Fibroblast of villous mesenchyme (primary cell): ENCODE measurements at regions not wholly inside any gene's neighbourhood (a gene's known extent, or its start where the extent isn't known, plus 50 kb on each side); places are given as distances from the start of the nearest gene placed in this dataset.

ENCODE experiments used
- DNase-seq: peaks from one replicate; pipeline ENCODE4 v3.0.0-alpha.2; 2010; ENCODE audit warnings: low read depth
- H3K4me3 ChIP-seq: 2 replicates; pipeline ENCODE4 v1.5.1; 2011; ENCODE audit warnings: low read depth, mild to moderate bottlenecking, low read length
- TF ChIP-seq, protein P1 (sequence below): IDR thresholded peaks from 2 replicates; pipeline ENCODE4 v1.5.1; 2012; ENCODE audit warnings: low read depth, mild to moderate bottlenecking, low read length; ENCODE audit not compliant: insufficient read depth

DNA sequence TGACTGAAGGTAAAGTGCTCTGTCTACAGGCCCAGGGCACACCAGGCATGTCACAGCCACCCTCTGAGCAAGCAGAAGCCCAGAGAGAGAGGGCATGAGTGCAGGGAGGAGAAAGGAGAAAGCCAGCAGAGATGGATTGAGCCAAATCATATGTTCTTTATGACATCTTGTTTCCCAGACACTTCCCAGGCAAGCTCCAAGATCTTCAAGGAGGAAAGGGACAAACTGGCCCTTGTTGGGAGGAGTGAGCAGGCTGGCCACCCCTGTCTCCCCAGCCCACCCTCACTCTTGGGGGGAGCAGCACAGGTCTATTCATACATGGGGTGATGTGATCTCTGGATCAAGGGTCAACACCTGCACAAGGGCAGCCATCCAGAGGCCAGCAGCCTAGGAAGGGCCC is 298.8 kb downstream of the UQCRFS1 start:
- TF ChIP-seq, protein P1, sequence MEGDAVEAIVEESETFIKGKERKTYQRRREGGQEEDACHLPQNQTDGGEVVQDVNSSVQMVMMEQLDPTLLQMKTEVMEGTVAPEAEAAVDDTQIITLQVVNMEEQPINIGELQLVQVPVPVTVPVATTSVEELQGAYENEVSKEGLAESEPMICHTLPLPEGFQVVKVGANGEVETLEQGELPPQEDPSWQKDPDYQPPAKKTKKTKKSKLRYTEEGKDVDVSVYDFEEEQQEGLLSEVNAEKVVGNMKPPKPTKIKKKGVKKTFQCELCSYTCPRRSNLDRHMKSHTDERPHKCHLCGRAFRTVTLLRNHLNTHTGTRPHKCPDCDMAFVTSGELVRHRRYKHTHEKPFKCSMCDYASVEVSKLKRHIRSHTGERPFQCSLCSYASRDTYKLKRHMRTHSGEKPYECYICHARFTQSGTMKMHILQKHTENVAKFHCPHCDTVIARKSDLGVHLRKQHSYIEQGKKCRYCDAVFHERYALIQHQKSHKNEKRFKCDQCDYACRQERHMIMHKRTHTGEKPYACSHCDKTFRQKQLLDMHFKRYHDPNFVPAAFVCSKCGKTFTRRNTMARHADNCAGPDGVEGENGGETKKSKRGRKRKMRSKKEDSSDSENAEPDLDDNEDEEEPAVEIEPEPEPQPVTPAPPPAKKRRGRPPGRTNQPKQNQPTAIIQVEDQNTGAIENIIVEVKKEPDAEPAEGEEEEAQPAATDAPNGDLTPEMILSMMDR, result no peak
- no peak for DNase-seq
- H3K4me3 ChIP-seq, result no peak overlapping the region

DNA sequence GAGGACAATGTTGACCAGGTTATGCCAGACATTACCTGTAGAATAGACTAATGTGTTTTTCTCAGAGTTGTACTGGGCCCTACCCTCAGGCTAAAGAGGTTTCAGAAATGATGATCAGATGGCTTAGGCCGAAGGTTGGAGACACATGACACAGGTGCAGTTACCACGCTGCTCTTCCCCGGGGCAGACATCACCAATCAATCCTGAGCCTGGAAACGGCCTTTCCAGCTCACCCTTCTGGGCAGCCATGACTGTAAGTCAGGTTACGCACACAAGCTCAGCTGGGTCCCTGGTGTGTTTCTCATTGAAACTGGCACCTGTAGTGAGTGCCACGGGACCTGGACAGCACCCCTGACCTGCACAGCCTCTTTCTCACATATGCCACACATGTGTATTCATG is 299.3 kb downstream of the UQCRFS1 start:
- H3K4me3 ChIP-seq, result no peak overlapping the region
- DNase-seq, result no peak
- TF ChIP-seq, protein P1, result no peak

DNA sequence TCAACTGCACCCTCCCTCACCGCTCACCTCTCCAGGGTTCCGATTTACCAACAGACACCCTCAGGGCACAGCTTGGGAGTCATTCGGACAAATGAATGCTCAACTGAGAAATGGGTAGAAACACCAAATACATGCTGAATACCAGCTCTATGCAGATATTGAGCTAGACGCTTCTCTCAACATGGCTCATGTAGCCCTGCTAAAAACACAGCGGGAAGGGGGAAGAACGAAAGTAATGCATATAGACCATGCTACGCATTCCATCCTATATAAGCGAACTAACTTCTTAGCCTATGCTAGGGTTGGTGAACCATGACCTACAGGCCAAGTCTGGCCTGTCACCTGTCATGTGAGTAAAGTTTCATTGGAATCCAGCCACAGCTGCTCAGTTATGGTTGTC is 304.0 kb downstream of the UQCRFS1 start:
- DNase-seq, result no peak
- TF ChIP-seq, protein P1, result no peak
- H3K4me3 ChIP-seq, result no peak overlapping the region

DNA sequence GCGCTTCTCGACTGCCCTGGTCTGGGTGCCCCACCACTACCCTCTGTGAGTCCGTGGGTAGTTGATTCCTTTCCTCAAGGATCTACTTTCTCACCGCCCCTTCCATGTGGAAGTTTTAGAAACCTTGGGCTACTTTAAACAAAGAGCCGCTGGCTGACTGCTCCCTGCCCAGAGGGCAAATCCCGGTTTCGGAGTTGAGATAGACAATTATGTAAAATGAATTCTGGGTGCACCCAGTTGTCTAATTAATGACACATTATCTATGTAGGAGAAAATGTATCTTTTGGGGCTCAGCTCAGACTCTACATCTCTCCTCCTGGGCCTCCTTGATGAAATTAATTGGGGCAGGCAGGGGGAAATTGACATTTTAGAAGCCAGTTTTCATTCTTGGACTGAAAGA is 305.4 kb downstream of the UQCRFS1 start:
- TF ChIP-seq, protein P1, result no peak
- H3K4me3 ChIP-seq, result no peak overlapping the region
- DNase-seq, result no peak

DNA sequence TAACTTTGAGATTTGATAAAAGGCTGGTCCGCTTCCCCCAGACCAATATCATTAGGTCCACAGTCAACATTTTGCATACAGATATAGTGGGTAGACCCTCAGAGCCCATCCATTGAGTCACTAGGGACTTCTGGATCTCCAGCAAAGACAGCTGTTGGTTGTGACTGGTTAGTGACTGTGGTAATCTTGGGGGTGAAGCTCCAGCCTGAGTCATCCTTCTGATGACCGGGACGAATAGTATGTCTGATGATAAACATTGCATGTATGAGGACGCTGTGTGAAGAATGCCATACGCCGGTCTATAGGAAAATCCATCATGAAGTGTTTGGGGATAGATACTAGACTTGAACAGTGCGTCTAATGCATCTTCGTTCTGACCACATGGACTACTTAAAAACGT is 307.0 kb downstream of the UQCRFS1 start:
- no peak for DNase-seq
- H3K4me3 ChIP-seq, result no peak overlapping the region
- TF ChIP-seq, protein P1, result no peak

DNA sequence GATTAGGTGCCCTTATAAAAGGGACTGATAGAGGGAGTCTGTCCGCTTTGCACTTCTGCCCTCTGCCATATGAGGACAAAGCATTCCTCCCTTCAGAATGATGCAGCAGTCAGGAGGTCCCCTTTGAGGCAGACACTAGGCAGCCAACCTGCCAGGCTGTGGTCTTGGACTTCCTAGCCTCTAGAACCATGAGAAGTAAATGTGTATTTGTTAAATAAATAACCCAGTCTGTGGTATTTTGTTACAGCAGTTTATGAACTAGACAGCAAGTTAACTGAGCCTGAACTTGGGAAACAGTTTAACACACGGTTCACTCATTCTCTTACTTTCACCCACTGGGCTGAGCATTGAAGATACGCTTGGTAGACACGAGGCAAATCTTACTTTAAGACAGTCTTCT is 313.2 kb downstream of the UQCRFS1 start:
- TF ChIP-seq, protein P1, result no peak

DNA sequence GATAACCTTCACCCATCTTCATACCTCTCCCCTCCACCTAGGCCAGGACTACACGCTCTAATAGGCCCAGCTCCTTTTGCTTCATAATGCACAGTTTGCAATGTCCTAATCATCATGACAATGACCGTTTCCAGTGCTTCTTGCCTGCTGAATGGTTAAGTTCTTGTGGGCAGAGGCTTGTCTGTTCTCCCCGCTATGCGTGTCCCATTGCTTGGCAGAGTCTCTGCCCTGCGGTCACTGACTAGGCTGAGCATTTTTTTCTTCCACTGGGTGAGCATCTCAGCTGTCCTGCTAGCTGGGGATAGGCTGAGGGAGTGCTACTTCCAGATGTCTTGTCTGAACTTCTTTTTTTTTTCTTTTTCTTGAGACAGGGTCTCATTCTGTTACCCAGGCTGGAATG is 314.7 kb downstream of the UQCRFS1 start:
- TF ChIP-seq, protein P1, result no peak
- no peak overlapping the region for H3K4me3 ChIP-seq
- no peak for DNase-seq

More for the DNA sequence above, 313.2 kb downstream of the UQCRFS1 start:
- no peak overlapping the region for H3K4me3 ChIP-seq
- no peak for DNase-seq
